ENCODE measurements at regions not wholly inside any gene's neighbourhood (a gene's known extent, or its start where the extent isn't known, plus 50 kb on each side); places are given as distances from the start of the nearest gene placed in this dataset.
"Not testable (repeated sequence)": the region's sequence is repeated elsewhere in the genome, so short reads cannot be mapped to it uniquely, and the experiment has no call there.

GRCh38 chr9:82127465-82127864 lies 138.9 kb downstream of the SPATA31D1 start:
- Histone ChIP-seq H3K4me3 (no peak overlapping the region), H3K27ac (no peak overlapping the region), H3K9me3 (replicated peaks) (no peaks in the 10 kb centered on the region), H3K36me3 (no peaks in the 10 kb centered on the region), H3K27me3 (replicated peaks) (no peaks in the 10 kb centered on the region), H3K4me1 (replicated peaks) (peaks cover 7% of the 10 kb centered on the region; the same call in 1 of the 2 replicates)
- DNase-seq (ENCODE audit: low read depth in 1 of 2, low spot score in 2 of 2): no peak

GRCh38 chr9:82128011-82128696 lies 139.6 kb downstream of the SPATA31D1 start:
- Histone ChIP-seq H3K4me3 (no peak overlapping the region), H3K36me3 (no peaks in the 10 kb centered on the region), H3K4me1 (replicated peaks) (peaks cover 7% of the 10 kb centered on the region; the same call in 1 of the 2 replicates), H3K27me3 (replicated peaks) (no peaks in the 10 kb centered on the region), H3K27ac (no peak overlapping the region), H3K9me3 (replicated peaks) (no peaks in the 10 kb centered on the region)
- no peak for DNase-seq (ENCODE audit: low read depth in 1 of 2, low spot score in 2 of 2)

- no peak overlapping the region for H3K27ac ChIP-seq
- H3K27me3 ChIP-seq (replicated peaks): no peaks in the 10 kb centered on the region
- H3K4me1 ChIP-seq (replicated peaks): peaks cover 9% of the 10 kb centered on the region
- no peak for DNase-seq (ENCODE audit: low read depth in 1 of 2, low spot score in 2 of 2)
- no peak overlapping the region for H3K4me3 ChIP-seq
- H3K36me3 ChIP-seq: no peaks in the 10 kb centered on the region
- no peaks in the 10 kb centered on the region for H3K9me3 ChIP-seq (replicated peaks)
Observed at GRCh38 chr9:82129708-82130107, 141.1 kb downstream of the SPATA31D1 start.

GRCh38 chr9:82130331-82131042 lies 141.9 kb downstream of the SPATA31D1 start:
- Histone ChIP-seq H3K4me3 (no peak overlapping the region), H3K27ac (no peak overlapping the region), H3K4me1 (replicated peaks) (peaks cover 10% of the 10 kb centered on the region), H3K27me3 (replicated peaks) (no peaks in the 10 kb centered on the region), H3K9me3 (replicated peaks) (no peaks in the 10 kb centered on the region), H3K36me3 (no peaks in the 10 kb centered on the region)
- no peak for DNase-seq (ENCODE audit: low read depth in 1 of 2, low spot score in 2 of 2)

GRCh38 chr9:82131072-82131471 lies 142.5 kb downstream of the SPATA31D1 start:
- H3K36me3 ChIP-seq: no peaks in the 10 kb centered on the region
- DNase-seq (ENCODE audit: low read depth in 1 of 2, low spot score in 2 of 2): no peak
- no peaks in the 10 kb centered on the region for H3K27me3 ChIP-seq (replicated peaks)
- H3K27ac ChIP-seq: no peak overlapping the region
- no peak overlapping the region for H3K4me3 ChIP-seq
- no peaks in the 10 kb centered on the region for H3K9me3 ChIP-seq (replicated peaks)
- H3K4me1 ChIP-seq (replicated peaks): peaks cover 10% of the 10 kb centered on the region

GRCh38 chr9:82132024-82132423 lies 143.5 kb downstream of the SPATA31D1 start:
- Histone ChIP-seq H3K4me3 (no peak overlapping the region), H3K4me1 (replicated peaks) (peaks cover 10% of the 10 kb centered on the region), H3K36me3 (no peaks in the 10 kb centered on the region), H3K9me3 (replicated peaks) (no peaks in the 10 kb centered on the region), H3K27me3 (replicated peaks) (no peaks in the 10 kb centered on the region), H3K27ac (no peak overlapping the region)
- DNase-seq (ENCODE audit: low read depth in 1 of 2, low spot score in 2 of 2): no peak

GRCh38 chr9:82134010-82134409 lies 145.4 kb downstream of the SPATA31D1 start:
- H3K27ac ChIP-seq: no peak overlapping the region
- DNase-seq (ENCODE audit: low read depth in 1 of 2, low spot score in 2 of 2): no peak

GRCh38 chr9:82135106-82135505 lies 146.5 kb downstream of the SPATA31D1 start:
- Histone ChIP-seq H3K4me1 (replicated peaks) (peaks cover 32% of the 10 kb centered on the region), H3K4me3 (no peak overlapping the region), H3K27ac (no peak overlapping the region), H3K36me3 (no peaks in the 10 kb centered on the region), H3K27me3 (replicated peaks) (no peaks in the 10 kb centered on the region), H3K9me3 (replicated peaks) (no peaks in the 10 kb centered on the region)
- DNase-seq (ENCODE audit: low read depth in 1 of 2, low spot score in 2 of 2): no peak

More at GRCh38 chr9:82134010-82134409, 145.4 kb downstream of the SPATA31D1 start:
- Histone ChIP-seq H3K4me1 (replicated peaks) (peaks cover 27% of the 10 kb centered on the region), H3K27me3 (replicated peaks) (no peaks in the 10 kb centered on the region), H3K9me3 (replicated peaks) (no peaks in the 10 kb centered on the region), H3K36me3 (no peaks in the 10 kb centered on the region), H3K4me3 (no peak overlapping the region)

GRCh38 chr9:82138081-82138480 lies 149.5 kb downstream of the SPATA31D1 start:
- not testable (repeated sequence) for H3K9me3 ChIP-seq (replicated peaks); H3K4me3 ChIP-seq; H3K27me3 ChIP-seq (replicated peaks); H3K27ac ChIP-seq; H3K36me3 ChIP-seq
- H3K4me1 ChIP-seq (replicated peaks): peaks cover 32% of the 10 kb centered on the region
- DNase-seq (ENCODE audit: low read depth in 1 of 2, low spot score in 2 of 2): peak in 1 of 2 experiments; percentile 58

- DNase-seq (ENCODE audit: low read depth in 1 of 2, low spot score in 2 of 2): no peak
- H3K9me3 ChIP-seq (replicated peaks): no peaks in the 10 kb centered on the region
- H3K27ac ChIP-seq: no peak overlapping the region
- no peaks in the 10 kb centered on the region for H3K27me3 ChIP-seq (replicated peaks)
- H3K4me3 ChIP-seq: no peak overlapping the region
- H3K4me1 ChIP-seq (replicated peaks): peaks cover 22% of the 10 kb centered on the region
- no peaks in the 10 kb centered on the region; the same call in 1 of the 2 replicates for H3K36me3 ChIP-seq
Observed at GRCh38 chr9:82140471-82140870, 151.9 kb downstream of the SPATA31D1 start.

- no peaks in the 10 kb centered on the region; the same call in 1 of the 2 replicates for H3K36me3 ChIP-seq
- H3K4me3 ChIP-seq: no peak overlapping the region
- H3K27ac ChIP-seq: no peak overlapping the region
- peaks cover 11% of the 10 kb centered on the region; the same call in 1 of the 2 replicates for H3K4me1 ChIP-seq (replicated peaks)
- H3K9me3 ChIP-seq (replicated peaks): no peaks in the 10 kb centered on the region
- DNase-seq (ENCODE audit: low read depth in 1 of 2, low spot score in 2 of 2): no peak
- H3K27me3 ChIP-seq (replicated peaks): no peaks in the 10 kb centered on the region
Observed at GRCh38 chr9:82144803-82145202, 156.2 kb downstream of the SPATA31D1 start.

GRCh38 chr9:82146677-82147076 lies 158.1 kb downstream of the SPATA31D1 start:
- H3K27me3 ChIP-seq (replicated peaks): no peaks in the 10 kb centered on the region

GRCh38 chr9:82147798-82148425 lies 159.3 kb downstream of the SPATA31D1 start:
- H3K9me3 ChIP-seq (replicated peaks): no peaks in the 10 kb centered on the region
- no peak for DNase-seq (ENCODE audit: low read depth in 1 of 2, low spot score in 2 of 2)
- H3K4me1 ChIP-seq (replicated peaks): peaks cover 17% of the 10 kb centered on the region
- H3K27ac ChIP-seq: no peak overlapping the region
- H3K4me3 ChIP-seq: no peak overlapping the region
- no peaks in the 10 kb centered on the region for H3K27me3 ChIP-seq (replicated peaks)
- no peaks in the 10 kb centered on the region for H3K36me3 ChIP-seq

More at GRCh38 chr9:82146677-82147076, 158.1 kb downstream of the SPATA31D1 start:
- H3K4me1 ChIP-seq (replicated peaks): peaks cover 11% of the 10 kb centered on the region
- no peak overlapping the region for H3K4me3 ChIP-seq
- H3K36me3 ChIP-seq: no peaks in the 10 kb centered on the region; the same call in 1 of the 2 replicates
- DNase-seq (ENCODE audit: low read depth in 1 of 2, low spot score in 2 of 2): no peak
- H3K27ac ChIP-seq: no peak overlapping the region
- no peaks in the 10 kb centered on the region for H3K9me3 ChIP-seq (replicated peaks)

- Histone ChIP-seq H3K27me3 (replicated peaks) (no peaks in the 10 kb centered on the region), H3K9me3 (replicated peaks) (no peaks in the 10 kb centered on the region), H3K4me3 (no peak overlapping the region), H3K4me1 (replicated peaks) (peaks cover 17% of the 10 kb centered on the region), H3K36me3 (no peaks in the 10 kb centered on the region), H3K27ac (no peak overlapping the region)
- no peak for DNase-seq (ENCODE audit: low read depth in 1 of 2, low spot score in 2 of 2)
Observed at GRCh38 chr9:82148426-82148810, 159.8 kb downstream of the SPATA31D1 start.

All from SJSA1 (cell line).